K562 (cell line): ENCODE measurements at regions not wholly inside any gene's neighbourhood (a gene's known extent, or its start where the extent isn't known, plus 50 kb on each side); places are given as distances from the start of the nearest gene placed in this dataset.
A peak's percentile ranks its signal among the peaks of the same experiment; 100 is the strongest.

ENCODE experiments used
- ARID1B ChIP-seq: fragments of 450-650 bp; IDR thresholded peaks from 2 replicates; pipeline ENCODE4 v1.6.1; 2016; ENCODE audit warnings: antibody characterized with exemption, mild to moderate bottlenecking, inconsistent platforms
- CREM ChIP-seq: IDR thresholded peaks from 2 replicates; pipeline ENCODE4 v1.6.1; 2014; ENCODE audit warnings: antibody characterized with exemption, low read depth
- EHMT2 ChIP-seq: fragments of 450-650 bp; IDR thresholded peaks from 2 replicates; pipeline ENCODE4 v1.6.1; 2018; ENCODE audit warnings: antibody characterized with exemption
- ELF2 ChIP-seq: fragments of 250-450 bp; sonication (Bioruptor Pico); IDR thresholded peaks from 2 replicates; pipeline ENCODE4 v1.5.0; 2021; ENCODE audit warnings: mild to moderate bottlenecking
- EP400 ChIP-seq: fragments of 450-650 bp; IDR thresholded peaks from 2 replicates; pipeline ENCODE4 v1.6.1; 2017; ENCODE audit warnings: antibody characterized with exemption, mild to moderate bottlenecking, moderate library complexity
- FOXM1 ChIP-seq, 2 experiments: fragments of 450-650 bp in 1 of 2; sonication (generic) in 1 of 2; formaldehyde crosslinking in 1 of 2; IDR thresholded peaks; 2 replicates each; pipeline versions ENCODE4 v1.6.1 to v1.9.0; 2017 to 2022; ENCODE audit warnings: low read depth in 2 of 2, mild to moderate bottlenecking in 2 of 2, missing genetic modification reagents in 1 of 2, moderate library complexity in 1 of 2
- GATAD2B ChIP-seq: fragments of 450-650 bp; IDR thresholded peaks from 2 replicates; pipeline ENCODE4 v1.6.1; 2017; ENCODE audit warnings: mild to moderate bottlenecking, borderline replicate concordance
- HDAC2 ChIP-seq: fragments of 450-650 bp; IDR thresholded peaks from 2 replicates; pipeline ENCODE4 v1.6.1; 2016; ENCODE audit warnings: mild to moderate bottlenecking
- HEY1 ChIP-seq: fragments of 250-450 bp; sonication (Bioruptor Pico); IDR thresholded peaks from 2 replicates; pipeline ENCODE4 v1.5.0; 2020; ENCODE audit warnings: mild to moderate bottlenecking, moderate library complexity, borderline replicate concordance
- HOMEZ ChIP-seq: fragments of 250-450 bp; sonication (Bioruptor Pico); IDR thresholded peaks from 2 replicates; pipeline ENCODE4 v1.4.0; 2020; ENCODE audit warnings: mild to moderate bottlenecking, moderate library complexity
- IRF1 ChIP-seq: sonication (generic); formaldehyde crosslinking; IDR thresholded peaks from 2 replicates; pipeline ENCODE4 v1.8.0; 2022; ENCODE audit warnings: missing genetic modification reagents, mild to moderate bottlenecking, borderline replicate concordance
- JUND ChIP-seq, 2 experiments: IDR thresholded peaks; 2 replicates in 1 of 2; 3 replicates in 1 of 2; pipeline ENCODE4 v1.6.1; 2011; ENCODE audit warnings: borderline replicate concordance in 2 of 2, low read depth in 2 of 2, low read length in 2 of 2, improper control_type of control experiment in 1 of 2, missing biosample characterization in 1 of 2, missing genetic modification characterization in 1 of 2, missing genetic modification reagents in 1 of 2
- KLF16 ChIP-seq: IDR thresholded peaks from 2 replicates; pipeline ENCODE4 v1.6.1; 2016; ENCODE audit warnings: antibody characterized with exemption
- NCOA2 ChIP-seq, 2 experiments: fragments of 450-650 bp; IDR thresholded peaks; 2 replicates each; pipeline ENCODE4 v1.6.1; 2018; ENCODE audit warnings: mild to moderate bottlenecking in 2 of 2, moderate library complexity in 1 of 2; ENCODE audit not compliant: partially characterized antibody in 2 of 2
- NFIC ChIP-seq: fragments of 450-650 bp; IDR thresholded peaks from 2 replicates; pipeline ENCODE4 v1.6.1; 2017; ENCODE audit warnings: mild to moderate bottlenecking, inconsistent platforms
- PTRF ChIP-seq: fragments of 450-650 bp; IDR thresholded peaks from 2 replicates; pipeline ENCODE4 v1.6.1; 2016; ENCODE audit warnings: mild to moderate bottlenecking, missing genetic modification characterization, missing compliant biosample characterization
- RBBP5 ChIP-seq: fragments of 200-600 bp; sonication (generic); IDR thresholded peaks from 2 replicates; pipeline ENCODE4 v1.6.1; 2012; ENCODE audit warnings: borderline replicate concordance, mild to moderate bottlenecking, low read length, control low read depth, inconsistent platforms; ENCODE audit not compliant: insufficient read depth, poor library complexity, severe bottlenecking
- RFX7 ChIP-seq: fragments of 250-450 bp; sonication (Bioruptor Pico); IDR thresholded peaks from 2 replicates; pipeline ENCODE4 v1.5.1; 2021; ENCODE audit warnings: mild to moderate bottlenecking
- SMARCB1 ChIP-seq: IDR thresholded peaks from 2 replicates; pipeline ENCODE4 v1.6.1; 2011; ENCODE audit warnings: improper control_type of control experiment, low read depth; ENCODE audit not compliant: insufficient read length
- TAF9B ChIP-seq: fragments of 450-650 bp; IDR thresholded peaks from 2 replicates; pipeline ENCODE4 v1.6.1; 2018; ENCODE audit warnings: mild to moderate bottlenecking; ENCODE audit not compliant: partially characterized antibody
- TAL1 ChIP-seq: fragments of 450-650 bp; IDR thresholded peaks from 2 replicates; pipeline ENCODE4 v1.6.1; 2016; ENCODE audit warnings: mild to moderate bottlenecking
- TEAD1 ChIP-seq, 2 experiments: fragments of 450-650 bp in 1 of 2; sonication (generic) in 1 of 2; formaldehyde crosslinking; IDR thresholded peaks; 2 replicates each; pipeline versions ENCODE4 v1.4.0 to v1.8.0; 2020 to 2022; ENCODE audit warnings: mild to moderate bottlenecking in 2 of 2, missing genetic modification reagents in 1 of 2
- ZFP30 ChIP-seq: fragments of 250-450 bp; sonication (Bioruptor Pico); IDR thresholded peaks from 2 replicates; pipeline ENCODE4 v1.8.0; 2022; ENCODE audit warnings: moderate library complexity, mild to moderate bottlenecking, inconsistent platforms, borderline replicate concordance
- ZNF589 ChIP-seq: fragments of 200-800 bp; sonication (Bioruptor generic); IDR thresholded peaks from 2 replicates; pipeline ENCODE4 v1.6.1; 2016; ENCODE audit warnings: low read depth, missing genetic modification characterization, missing compliant biosample characterization
- ZNF695 ChIP-seq: fragments of 450-650 bp; formaldehyde crosslinking; IDR thresholded peaks from 2 replicates; pipeline ENCODE4 v1.4.0; 2020; ENCODE audit warnings: mild to moderate bottlenecking, moderate library complexity
- TF ChIP-seq, protein P1 (sequence below): fragments of 450-650 bp; IDR thresholded peaks from 2 replicates; pipeline ENCODE4 v1.6.1; 2016; ENCODE audit warnings: mild to moderate bottlenecking

DNA sequence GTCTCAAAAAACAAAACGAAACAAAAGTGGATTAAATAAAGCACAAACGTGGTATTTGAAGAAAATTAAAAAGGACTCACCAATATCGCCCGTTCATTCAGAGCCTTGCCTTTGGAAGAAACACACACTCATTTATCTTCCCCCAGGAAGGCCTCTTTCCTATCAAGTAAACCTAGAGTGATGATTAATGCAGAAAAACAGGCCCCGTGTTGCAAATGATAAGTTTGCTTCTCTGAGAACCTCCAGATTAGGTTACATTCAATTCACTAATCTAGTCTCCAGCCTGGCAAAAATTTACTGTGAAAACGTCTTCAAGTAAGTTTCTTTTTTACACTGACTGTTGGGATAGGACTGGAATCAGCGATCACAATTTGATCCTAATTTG lies 78.0 kb upstream of the C1GALT1 start (continued):
- peak; percentile 69; the same call in 1 of the 2 replicates for TF ChIP-seq GATAD2B
- no peak for TF ChIP-seq HEY1
- 0 out of 2 replicates have a peak, but pooled peaks have one; percentile 29 for TF ChIP-seq CREM
- peak; percentile 27 for TF ChIP-seq TAF9B
- no peak for TF ChIP-seq ZFP30 (CRISPR knock-in tag)
- TF ChIP-seq HOMEZ, result no peak
- TF ChIP-seq HDAC2, result 0 out of 2 replicates have a peak, but pooled peaks have one; percentile 26
- no peak for TF ChIP-seq PTRF (tag)
- TF ChIP-seq RFX7 (CRISPR knock-in tag), result no peak
- no peak for TF ChIP-seq RBBP5
- TF ChIP-seq, protein P1, sequence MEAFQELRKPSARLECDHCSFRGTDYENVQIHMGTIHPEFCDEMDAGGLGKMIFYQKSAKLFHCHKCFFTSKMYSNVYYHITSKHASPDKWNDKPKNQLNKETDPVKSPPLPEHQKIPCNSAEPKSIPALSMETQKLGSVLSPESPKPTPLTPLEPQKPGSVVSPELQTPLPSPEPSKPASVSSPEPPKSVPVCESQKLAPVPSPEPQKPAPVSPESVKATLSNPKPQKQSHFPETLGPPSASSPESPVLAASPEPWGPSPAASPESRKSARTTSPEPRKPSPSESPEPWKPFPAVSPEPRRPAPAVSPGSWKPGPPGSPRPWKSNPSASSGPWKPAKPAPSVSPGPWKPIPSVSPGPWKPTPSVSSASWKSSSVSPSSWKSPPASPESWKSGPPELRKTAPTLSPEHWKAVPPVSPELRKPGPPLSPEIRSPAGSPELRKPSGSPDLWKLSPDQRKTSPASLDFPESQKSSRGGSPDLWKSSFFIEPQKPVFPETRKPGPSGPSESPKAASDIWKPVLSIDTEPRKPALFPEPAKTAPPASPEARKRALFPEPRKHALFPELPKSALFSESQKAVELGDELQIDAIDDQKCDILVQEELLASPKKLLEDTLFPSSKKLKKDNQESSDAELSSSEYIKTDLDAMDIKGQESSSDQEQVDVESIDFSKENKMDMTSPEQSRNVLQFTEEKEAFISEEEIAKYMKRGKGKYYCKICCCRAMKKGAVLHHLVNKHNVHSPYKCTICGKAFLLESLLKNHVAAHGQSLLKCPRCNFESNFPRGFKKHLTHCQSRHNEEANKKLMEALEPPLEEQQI, result peak; percentile 14; the same call in 1 of the 2 replicates
- TF ChIP-seq FOXM1 (IDR thresholded peaks at IDR 0.05; ENCODE audit: low read depth), result peak; percentile 80
- TF ChIP-seq FOXM1 (CRISPR knock-in tag; IDR thresholded peaks at IDR 0.05; ENCODE audit: low read depth), result no peak
- peak; percentile 79; the same call in 1 of the 2 replicates for TF ChIP-seq KLF16
- TF ChIP-seq EHMT2, result peak; percentile 53; the same call in 1 of the 2 replicates
- TF ChIP-seq ARID1B, result peak; percentile 94
- TF ChIP-seq ZNF695 (CRISPR knock-in tag), result no peak
- 0 out of 2 replicates have a peak, but pooled peaks have one; percentile 22 for TF ChIP-seq EP400
- TF ChIP-seq IRF1 (CRISPR knock-in tag), result no peak
- TF ChIP-seq TAL1, result peak; percentile 87
- TF ChIP-seq ZNF589 (CRISPR knock-in tag), result peak; percentile 12; the same call in 1 of the 2 replicates
- TF ChIP-seq SMARCB1, result peak; percentile 57
- TF ChIP-seq TEAD1 (CRISPR knock-in tag; IDR thresholded peaks at IDR 0.05), result no peak
- TF ChIP-seq JUND (IDR thresholded peaks at IDR 0.05; ENCODE audit: borderline replicate concordance, low read depth, low read length), result peak; percentile 57; the same call in 1 of the 2 replicates
- peak; percentile 38; the same call in 1 of the 3 replicates for TF ChIP-seq JUND (tag; IDR thresholded peaks at IDR 0.05; ENCODE audit: borderline replicate concordance, low read depth, low read length)
- TF ChIP-seq NFIC, result peak; percentile 76
- TF ChIP-seq ELF2, result no peak
- TF ChIP-seq NCOA2 (IDR thresholded peaks at IDR 0.05; ENCODE audit: partially characterized antibody in 2 of 2), result peak; percentile 23 to 85
